ENCODE measurements at regions not wholly inside any gene's neighbourhood (a gene's known extent, or its start where the extent isn't known, plus 50 kb on each side); places are given as distances from the start of the nearest gene placed in this dataset.
A peak's percentile ranks its signal among the peaks of the same experiment; 100 is the strongest.

GRCh38 chr9:89807101-89807395, 202.2 kb downstream of the GADD45G start:
- H3K4me3 ChIP-seq (ENCODE audit: low read depth, low read length): no peak overlapping the region
- WGBS (ENCODE audit: insufficient coverage): 97% methylated on average over 2 of the region's 5 CpGs
- H3K27me3 ChIP-seq (ENCODE audit: control insufficient read depth, insufficient read depth, low read length): no peaks in the 10 kb centered on the region
- no peak overlapping the region for H3K27ac ChIP-seq (ENCODE audit: low read depth, low read length)
- H3K36me3 ChIP-seq (ENCODE audit: control insufficient read depth, insufficient read depth, low read length): no peaks in the 10 kb centered on the region
- no peaks in the 10 kb centered on the region for H3K9me3 ChIP-seq (ENCODE audit: control insufficient read depth, insufficient read depth, low read length)
- H3K4me1 ChIP-seq (ENCODE audit: control insufficient read depth, insufficient read depth, low read length): peaks cover 18% of the 10 kb centered on the region
- no peak for DNase-seq (ENCODE audit: low read depth in 4 of 6, low spot score in 6 of 6)

DNA sequence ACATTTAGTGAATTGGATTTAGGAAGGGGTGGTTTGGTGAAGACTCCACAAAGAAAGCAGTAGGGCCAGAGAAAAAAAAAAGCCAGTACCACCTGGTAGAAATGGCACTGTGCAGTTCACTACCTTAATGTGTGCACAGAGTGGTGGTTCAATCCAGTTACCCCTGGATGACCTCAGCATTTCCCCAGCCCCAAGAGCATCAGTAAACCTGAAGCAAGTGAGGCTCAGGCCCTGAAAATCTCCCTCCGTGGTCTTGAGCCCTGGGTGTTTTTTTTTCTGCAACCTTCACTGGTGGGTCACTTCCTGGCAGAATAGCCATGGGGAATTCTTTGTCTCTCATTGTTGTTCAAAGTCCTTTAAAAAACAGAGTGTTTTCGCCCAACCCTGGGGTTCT, 202.9 kb downstream of the GADD45G start:
- H3K27ac ChIP-seq (ENCODE audit: low read depth, low read length): no peak overlapping the region
- H3K36me3 ChIP-seq (ENCODE audit: control insufficient read depth, insufficient read depth, low read length): no peaks in the 10 kb centered on the region
- no peak overlapping the region for H3K4me3 ChIP-seq (ENCODE audit: low read depth, low read length)
- WGBS (ENCODE audit: insufficient coverage): 75% methylated on average over 2 of the region's 2 CpGs
- peaks cover 16% of the 10 kb centered on the region for H3K4me1 ChIP-seq (ENCODE audit: control insufficient read depth, insufficient read depth, low read length)
- no peak for DNase-seq (ENCODE audit: low read depth in 4 of 6, low spot score in 6 of 6)
- no peaks in the 10 kb centered on the region for H3K9me3 ChIP-seq (ENCODE audit: control insufficient read depth, insufficient read depth, low read length)
- H3K27me3 ChIP-seq (ENCODE audit: control insufficient read depth, insufficient read depth, low read length): no peaks in the 10 kb centered on the region

- Histone ChIP-seq H3K4me1 (ENCODE audit: control insufficient read depth, insufficient read depth, low read length) (peaks cover 14% of the 10 kb centered on the region), H3K27ac (ENCODE audit: low read depth, low read length) (no peak overlapping the region), H3K9me3 (ENCODE audit: control insufficient read depth, insufficient read depth, low read length) (no peaks in the 10 kb centered on the region), H3K36me3 (ENCODE audit: control insufficient read depth, insufficient read depth, low read length) (no peaks in the 10 kb centered on the region), H3K27me3 (ENCODE audit: control insufficient read depth, insufficient read depth, low read length) (no peaks in the 10 kb centered on the region), H3K4me3 (ENCODE audit: low read depth, low read length) (no peak overlapping the region)
- DNase-seq (ENCODE audit: low read depth in 4 of 6, low spot score in 6 of 6): peak in 2 of 6 donors; percentile 49 to 80
- 66% methylated on average over 12 of the region's 13 CpGs for whole genome bisulfite sequencing (ENCODE audit: insufficient coverage)
These were observed 203.4 kb downstream of the GADD45G start for GRCh38 chr9:89808076-89808755.

GRCh38 chr9:89808756-89809181, 204.0 kb downstream of the GADD45G start:
- peak in 1 of 6 donors; percentile 89 for DNase-seq (ENCODE audit: low read depth in 4 of 6, low spot score in 6 of 6)
- no peak overlapping the region for H3K4me3 ChIP-seq (ENCODE audit: low read depth, low read length)
- no peaks in the 10 kb centered on the region for H3K36me3 ChIP-seq (ENCODE audit: control insufficient read depth, insufficient read depth, low read length)
- peaks cover 11% of the 10 kb centered on the region for H3K4me1 ChIP-seq (ENCODE audit: control insufficient read depth, insufficient read depth, low read length)
- WGBS (ENCODE audit: insufficient coverage): 64% methylated on average over 8 of the region's 12 CpGs
- H3K27me3 ChIP-seq (ENCODE audit: control insufficient read depth, insufficient read depth, low read length): no peaks in the 10 kb centered on the region
- no peaks in the 10 kb centered on the region for H3K9me3 ChIP-seq (ENCODE audit: control insufficient read depth, insufficient read depth, low read length)
- no peak overlapping the region for H3K27ac ChIP-seq (ENCODE audit: low read depth, low read length)

- 100% methylated on average over 1 of the region's 7 CpGs for WGBS (ENCODE audit: insufficient coverage)
- no peak overlapping the region for H3K4me3 ChIP-seq (ENCODE audit: low read depth, low read length)
- no peaks in the 10 kb centered on the region for H3K9me3 ChIP-seq (ENCODE audit: control insufficient read depth, insufficient read depth, low read length)
- peak in 1 of 6 donors; percentile 48 for DNase-seq (ENCODE audit: low read depth in 4 of 6, low spot score in 6 of 6)
- no peaks in the 10 kb centered on the region for H3K27me3 ChIP-seq (ENCODE audit: control insufficient read depth, insufficient read depth, low read length)
- no peak overlapping the region for H3K27ac ChIP-seq (ENCODE audit: low read depth, low read length)
- no peaks in the 10 kb centered on the region for H3K36me3 ChIP-seq (ENCODE audit: control insufficient read depth, insufficient read depth, low read length)
- H3K4me1 ChIP-seq (ENCODE audit: control insufficient read depth, insufficient read depth, low read length): peaks cover 17% of the 10 kb centered on the region
These were observed 205.6 kb downstream of the GADD45G start for GRCh38 chr9:89810431-89810830.

DNA sequence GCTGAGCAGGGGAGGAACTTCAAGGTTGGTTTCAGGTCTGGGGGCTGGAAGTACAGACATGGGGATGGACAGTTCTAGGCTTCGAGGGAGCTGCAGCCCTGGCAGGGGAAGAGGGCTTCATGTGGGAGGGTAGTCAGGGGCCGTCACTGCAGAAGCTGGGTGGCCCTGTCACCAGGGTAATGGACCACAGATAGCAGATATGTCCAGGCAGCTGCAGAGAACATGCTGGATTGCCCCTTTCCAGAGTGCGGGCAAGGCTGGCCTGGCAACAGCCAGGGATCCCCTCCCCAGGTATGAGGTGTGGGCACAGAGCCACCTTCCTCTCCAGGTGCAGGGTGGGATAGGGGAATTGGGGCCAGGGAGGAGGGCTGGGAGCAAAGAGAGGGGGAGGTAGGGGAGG, 206.5 kb downstream of the GADD45G start:
- no peak overlapping the region for H3K27ac ChIP-seq (ENCODE audit: low read depth, low read length)
- no peak overlapping the region for H3K4me3 ChIP-seq (ENCODE audit: low read depth, low read length)
- H3K9me3 ChIP-seq (ENCODE audit: control insufficient read depth, insufficient read depth, low read length): no peaks in the 10 kb centered on the region
- H3K27me3 ChIP-seq (ENCODE audit: control insufficient read depth, insufficient read depth, low read length): no peaks in the 10 kb centered on the region
- no peak for DNase-seq (ENCODE audit: low read depth in 4 of 6, low spot score in 6 of 6)
- 78% methylated on average over 3 of the region's 3 CpGs for WGBS (ENCODE audit: insufficient coverage)
- H3K36me3 ChIP-seq (ENCODE audit: control insufficient read depth, insufficient read depth, low read length): no peaks in the 10 kb centered on the region
- peaks cover 17% of the 10 kb centered on the region for H3K4me1 ChIP-seq (ENCODE audit: control insufficient read depth, insufficient read depth, low read length)

DNA sequence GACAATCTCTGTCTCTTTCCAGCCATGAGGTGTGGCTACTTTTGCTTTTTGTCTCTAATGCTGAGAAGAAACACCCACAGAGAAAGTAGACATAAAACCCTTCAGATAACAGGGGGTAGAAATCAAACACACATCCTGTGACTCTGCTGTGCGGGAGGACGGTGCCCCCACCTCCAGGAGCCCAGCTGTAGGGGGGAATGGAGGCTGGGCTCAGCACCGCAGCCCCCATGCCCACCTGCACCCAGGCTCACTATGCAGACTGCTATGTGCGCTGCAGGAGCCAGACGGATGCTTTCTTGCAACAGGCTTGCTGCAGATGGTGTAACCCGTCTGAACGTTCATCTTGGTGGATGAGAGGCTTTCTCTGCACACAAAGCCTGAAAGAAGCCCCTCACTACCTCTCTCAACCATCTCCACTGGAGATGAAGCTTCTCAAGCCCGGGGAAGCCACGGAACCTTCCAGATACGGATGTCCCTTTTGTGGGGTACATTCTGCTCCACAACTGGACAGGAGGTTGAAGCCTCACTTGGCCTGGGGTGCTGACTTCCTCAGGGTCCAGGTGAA, 207.2 kb downstream of the GADD45G start:
- no peak overlapping the region for H3K27ac ChIP-seq (ENCODE audit: low read depth, low read length)
- H3K27me3 ChIP-seq (ENCODE audit: control insufficient read depth, insufficient read depth, low read length): no peaks in the 10 kb centered on the region
- H3K4me1 ChIP-seq (ENCODE audit: control insufficient read depth, insufficient read depth, low read length): peaks cover 17% of the 10 kb centered on the region
- no peaks in the 10 kb centered on the region for H3K36me3 ChIP-seq (ENCODE audit: control insufficient read depth, insufficient read depth, low read length)
- H3K9me3 ChIP-seq (ENCODE audit: control insufficient read depth, insufficient read depth, low read length): no peaks in the 10 kb centered on the region
- 86% methylated on average over 9 of the region's 10 CpGs for WGBS (ENCODE audit: insufficient coverage)
- H3K4me3 ChIP-seq (ENCODE audit: low read depth, low read length): no peak overlapping the region
- no peak for DNase-seq (ENCODE audit: low read depth in 4 of 6, low spot score in 6 of 6)

DNA sequence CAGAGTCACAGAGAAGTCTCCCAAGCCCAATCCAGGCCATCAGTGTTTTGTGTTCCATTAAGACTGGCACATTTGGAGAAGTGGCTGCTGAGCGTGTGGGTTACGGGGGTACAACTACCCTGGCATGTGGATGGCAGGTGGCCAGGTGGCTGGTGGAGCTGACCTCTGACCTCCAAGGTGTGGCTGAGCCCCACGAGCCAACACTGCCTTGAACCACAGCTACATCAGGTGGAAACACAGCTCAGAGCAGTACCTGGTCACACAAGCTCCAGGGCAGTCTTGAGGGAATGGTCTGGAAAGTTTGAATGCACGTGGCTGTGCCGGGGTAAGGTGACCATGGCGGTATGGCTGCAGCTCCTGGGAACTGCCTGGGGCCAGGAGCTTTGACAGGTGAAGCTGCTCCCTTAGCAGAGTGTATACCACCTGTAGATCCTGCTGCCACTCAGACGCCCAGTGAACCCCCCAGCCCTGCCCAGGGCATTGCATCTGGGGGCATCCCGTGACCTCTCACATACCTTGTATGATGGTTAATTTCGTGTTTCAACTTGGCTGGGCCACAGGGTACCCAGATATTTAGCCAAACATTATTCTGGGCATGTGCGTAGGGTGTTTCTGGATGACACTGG, 207.9 kb downstream of the GADD45G start:
- no peak for DNase-seq (ENCODE audit: low read depth in 4 of 6, low spot score in 6 of 6)
- WGBS (ENCODE audit: insufficient coverage): 87% methylated on average over 8 of the region's 10 CpGs
- no peak overlapping the region for H3K4me3 ChIP-seq (ENCODE audit: low read depth, low read length)
- no peaks in the 10 kb centered on the region for H3K9me3 ChIP-seq (ENCODE audit: control insufficient read depth, insufficient read depth, low read length)
- no peaks in the 10 kb centered on the region for H3K36me3 ChIP-seq (ENCODE audit: control insufficient read depth, insufficient read depth, low read length)
- H3K27me3 ChIP-seq (ENCODE audit: control insufficient read depth, insufficient read depth, low read length): no peaks in the 10 kb centered on the region
- no peak overlapping the region for H3K27ac ChIP-seq (ENCODE audit: low read depth, low read length)
- H3K4me1 ChIP-seq (ENCODE audit: control insufficient read depth, insufficient read depth, low read length): peaks cover 20% of the 10 kb centered on the region

GRCh38 chr9:89813482-89813881, 208.7 kb downstream of the GADD45G start:
- H3K36me3 ChIP-seq (ENCODE audit: control insufficient read depth, insufficient read depth, low read length): no peaks in the 10 kb centered on the region
- WGBS (ENCODE audit: insufficient coverage): 98% methylated on average over 5 of the region's 5 CpGs
- no peak overlapping the region for H3K4me3 ChIP-seq (ENCODE audit: low read depth, low read length)
- no peak for DNase-seq (ENCODE audit: low read depth in 4 of 6, low spot score in 6 of 6)
- peaks cover 15% of the 10 kb centered on the region for H3K4me1 ChIP-seq (ENCODE audit: control insufficient read depth, insufficient read depth, low read length)
- H3K27me3 ChIP-seq (ENCODE audit: control insufficient read depth, insufficient read depth, low read length): no peaks in the 10 kb centered on the region
- no peak overlapping the region for H3K27ac ChIP-seq (ENCODE audit: low read depth, low read length)
- H3K9me3 ChIP-seq (ENCODE audit: control insufficient read depth, insufficient read depth, low read length): no peaks in the 10 kb centered on the region
